ENCODE measurements at regions not wholly inside any gene's neighbourhood (a gene's known extent, or its start where the extent isn't known, plus 50 kb on each side); places are given as distances from the start of the nearest gene placed in this dataset.

- TF ChIP-seq POLR2A (IDR thresholded peaks at IDR 0.05; ENCODE audit: low read length) = no peak
- no peak for TF ChIP-seq GATA1 (IDR thresholded peaks at IDR 0.05; ENCODE audit: low read depth, low read length)
Measured at GRCh38 chr14:29264865-29265264, 498.3 kb downstream of the FOXG1 start.
